ENCODE measurements at regions not wholly inside any gene's neighbourhood (a gene's known extent, or its start where the extent isn't known, plus 50 kb on each side); places are given as distances from the start of the nearest gene placed in this dataset. TPM values are rescaled to one million over a fixed set of nuclear protein-coding genes. Genes with fewer than 3 reads are reported as not detected.
"Not testable (repeated sequence)": the region's sequence is repeated elsewhere in the genome, so short reads cannot be mapped to it uniquely, and the experiment has no call there.

- Mint-ChIP-seq H3K27ac (no peak overlapping the region), H3K36me3 (no peaks in the 10 kb centered on the region), H3K4me3 (no peak overlapping the region), H3K27me3 (no peaks in the 10 kb centered on the region), H3K4me1 (no peaks in the 10 kb centered on the region), H3K9me3 (ENCODE audit: low read depth) (no peaks in the 10 kb centered on the region)
- DNase-seq (no peak), ATAC-seq (no peak)
- CTCF ChIA-PET, result no interaction called here
Observed at GRCh38 chrX:123108513-123109427, 75.3 kb upstream of the GRIA3 start.

GRCh38 chrX:123121241-123121640 is 62.8 kb upstream of the GRIA3 start:
- H3K4me1 Mint-ChIP-seq, result no peaks in the 10 kb centered on the region
- CTCF ChIA-PET, result no interaction called here
- H3K9me3 Mint-ChIP-seq (ENCODE audit: low read depth), result no peaks in the 10 kb centered on the region
- no peaks in the 10 kb centered on the region for H3K36me3 Mint-ChIP-seq
- no peak for DNase-seq
- H3K27ac Mint-ChIP-seq, result no peak overlapping the region
- no peak overlapping the region for H3K4me3 Mint-ChIP-seq
- ATAC-seq, result no peak
- no peaks in the 10 kb centered on the region for H3K27me3 Mint-ChIP-seq

GRCh38 chrX:123129805-123130204 is 54.3 kb upstream of the GRIA3 start:
- H3K27me3 Mint-ChIP-seq; H3K36me3 Mint-ChIP-seq; H3K4me3 Mint-ChIP-seq; H3K9me3 Mint-ChIP-seq (ENCODE audit: low read depth); DNase-seq; CTCF ChIA-PET; ATAC-seq; H3K27ac Mint-ChIP-seq; H3K4me1 Mint-ChIP-seq: not testable (repeated sequence)

Small RNA genes lying in the stretch of these regions (microRNA-seq; reads per million reads assigned to microRNA genes)
- gene MIR3672, result not detected

Data from activated CD8-positive, alpha-beta memory T cell treated with anti-CD3 and anti-CD28 coated beads, Interleukin-2, amount 10 ng/mL, durations not matched to agents 7 days and 5 days (primary cell).